HepG2 (cell line): ENCODE measurements at regions not wholly inside any gene's neighbourhood (a gene's known extent, or its start where the extent isn't known, plus 50 kb on each side); places are given as distances from the start of the nearest gene placed in this dataset.
"Not testable (repeated sequence)": the region's sequence is repeated elsewhere in the genome, so short reads cannot be mapped to it uniquely, and the experiment has no call there.

Experiments used
- ARNT ChIP-seq: fragments of 450-650 bp; IDR thresholded peaks from 2 replicates; pipeline ENCODE4 v1.6.1; 2017
- DNMT1 ChIP-seq: sonication (generic); formaldehyde crosslinking; IDR thresholded peaks from 2 replicates; pipeline ENCODE4 v1.5.1; 2020; ENCODE audit warnings: mild to moderate bottlenecking, missing genetic modification reagents
- FOXA1 ChIP-seq, 2 experiments: fragments of 450-650 bp in 1 of 2; sonication (generic) in 1 of 2; formaldehyde crosslinking in 1 of 2; IDR thresholded peaks; 2 replicates each; pipeline versions ENCODE4 v1.4.0 to v1.6.1; 2016 to 2020; ENCODE audit warnings: missing genetic modification reagents in 1 of 2
- GABPA ChIP-seq, 2 experiments: IDR thresholded peaks; 2 replicates each; pipeline ENCODE4 v1.6.1; 2011 to 2016; ENCODE audit warnings: low read depth in 2 of 2, low read length in 1 of 2, missing biosample characterization in 1 of 2, missing genetic modification characterization in 1 of 2
- SMARCE1 ChIP-seq: fragments of 450-650 bp; IDR thresholded peaks from 2 replicates; pipeline ENCODE4 v1.6.1; 2017; ENCODE audit warnings: borderline replicate concordance
- SNAPC2 ChIP-seq: sonication (generic); formaldehyde crosslinking; IDR thresholded peaks from 2 replicates; pipeline ENCODE4 v1.8.1; 2022; ENCODE audit warnings: mild to moderate bottlenecking, missing genetic modification reagents
- TFE3 ChIP-seq: IDR thresholded peaks from 2 replicates; pipeline ENCODE4 v1.6.1; 2016
- ZNF343 ChIP-seq: sonication (generic); formaldehyde crosslinking; IDR thresholded peaks from 2 replicates; pipeline ENCODE4 v1.4.0; 2020; ENCODE audit warnings: mild to moderate bottlenecking, missing genetic modification reagents
- ZNF850 ChIP-seq: sonication (generic); formaldehyde crosslinking; conservative IDR thresholded peaks from 2 replicates; pipeline ENCODE4 v1.9.0; 2021; ENCODE audit warnings: mild to moderate bottlenecking, missing genetic modification reagents
- TF ChIP-seq, protein P1 (sequence below): sonication (generic); formaldehyde crosslinking; IDR thresholded peaks from 2 replicates; pipeline ENCODE4 v1.5.0; 2020; ENCODE audit warnings: mild to moderate bottlenecking, missing genetic modification reagents
- TF ChIP-seq, protein P2 (sequence below): sonication (generic); formaldehyde crosslinking; IDR thresholded peaks from 2 replicates; pipeline ENCODE4 v1.5.0; 2020; ENCODE audit warnings: missing genetic modification reagents

DNA sequence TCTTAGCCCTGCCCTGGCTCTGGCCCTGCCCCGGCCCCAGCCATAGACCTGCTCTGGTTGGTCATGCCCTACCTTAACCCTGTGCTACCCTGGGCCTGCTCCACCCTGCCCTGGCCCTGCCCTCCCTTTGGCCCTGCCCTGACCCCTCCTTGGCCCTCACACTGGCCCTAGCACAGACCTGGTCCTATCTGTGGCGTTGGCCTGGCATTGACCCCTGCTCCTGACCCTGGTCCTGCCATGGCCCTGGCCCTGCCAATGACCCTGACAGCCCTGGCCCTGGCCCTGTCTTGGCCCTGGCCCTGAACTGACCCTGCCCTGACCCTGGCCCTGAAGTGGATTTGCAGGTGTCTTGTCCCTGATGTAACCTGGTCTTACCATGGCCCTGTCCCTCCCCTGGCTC is 63.3 kb downstream of the CCT8L2 start:
- TF ChIP-seq GABPA (IDR thresholded peaks at IDR 0.05; ENCODE audit: low read depth, low read length); GABPA (CRISPR knock-in tag; IDR thresholded peaks at IDR 0.05; ENCODE audit: low read depth); FOXA1 (IDR thresholded peaks at IDR 0.05); FOXA1 (CRISPR knock-in tag; IDR thresholded peaks at IDR 0.05); SNAPC2; TFE3 (CRISPR knock-in tag); ZNF850 (CRISPR knock-in tag); ARNT; SMARCE1; DNMT1 (CRISPR knock-in tag); ZNF343: not testable (repeated sequence)
- TF ChIP-seq, protein P1, sequence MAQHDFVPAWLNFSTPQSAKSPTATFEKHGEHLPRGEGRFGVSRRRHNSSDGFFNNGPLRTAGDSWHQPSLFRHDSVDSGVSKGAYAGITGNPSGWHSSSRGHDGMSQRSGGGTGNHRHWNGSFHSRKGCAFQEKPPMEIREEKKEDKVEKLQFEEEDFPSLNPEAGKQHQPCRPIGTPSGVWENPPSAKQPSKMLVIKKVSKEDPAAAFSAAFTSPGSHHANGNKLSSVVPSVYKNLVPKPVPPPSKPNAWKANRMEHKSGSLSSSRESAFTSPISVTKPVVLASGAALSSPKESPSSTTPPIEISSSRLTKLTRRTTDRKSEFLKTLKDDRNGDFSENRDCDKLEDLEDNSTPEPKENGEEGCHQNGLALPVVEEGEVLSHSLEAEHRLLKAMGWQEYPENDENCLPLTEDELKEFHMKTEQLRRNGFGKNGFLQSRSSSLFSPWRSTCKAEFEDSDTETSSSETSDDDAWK (CRISPR knock-in tag): not testable (repeated sequence)
- TF ChIP-seq, protein P2, sequence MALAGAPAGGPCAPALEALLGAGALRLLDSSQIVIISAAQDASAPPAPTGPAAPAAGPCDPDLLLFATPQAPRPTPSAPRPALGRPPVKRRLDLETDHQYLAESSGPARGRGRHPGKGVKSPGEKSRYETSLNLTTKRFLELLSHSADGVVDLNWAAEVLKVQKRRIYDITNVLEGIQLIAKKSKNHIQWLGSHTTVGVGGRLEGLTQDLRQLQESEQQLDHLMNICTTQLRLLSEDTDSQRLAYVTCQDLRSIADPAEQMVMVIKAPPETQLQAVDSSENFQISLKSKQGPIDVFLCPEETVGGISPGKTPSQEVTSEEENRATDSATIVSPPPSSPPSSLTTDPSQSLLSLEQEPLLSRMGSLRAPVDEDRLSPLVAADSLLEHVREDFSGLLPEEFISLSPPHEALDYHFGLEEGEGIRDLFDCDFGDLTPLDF (CRISPR knock-in tag): not testable (repeated sequence)
